Fibroblast of lung (primary cell): ENCODE measurements at regions not wholly inside any gene's neighbourhood (a gene's known extent, or its start where the extent isn't known, plus 50 kb on each side); places are given as distances from the start of the nearest gene placed in this dataset.

Source experiments
- CTCF ChIP-seq, 2 donors: IDR thresholded peaks in 1 of 2; conservative IDR thresholded peaks in 1 of 2; 1 replicate in 1 of 2; 2 replicates in 1 of 2; pipeline ENCODE4 v1.5.1; 2011 to 2012; ENCODE audit warnings: low read length in 2 of 2, control low read depth in 1 of 2, inconsistent platforms in 1 of 2, low read depth in 1 of 2, mild to moderate bottlenecking in 1 of 2
- EZH2 ChIP-seq: IDR thresholded peaks from 2 replicates; pipeline ENCODE4 v1.5.1; 2012; ENCODE audit warnings: low read length, control low read depth, mild to moderate bottlenecking; ENCODE audit errors: missing control alignments

GRCh38 chr10:58954178-58954577 lies 222.3 kb upstream of the PHYHIPL start:
- TF ChIP-seq CTCF (conservative IDR thresholded peaks at IDR 0.05 in 1 of 2, IDR thresholded peaks at IDR 0.05 in 1 of 2; ENCODE audit: low read depth in 1 of 2, low read length in 2 of 2) (no peak), EZH2 (no peak)
